ENCODE measurements at regions not wholly inside any gene's neighbourhood (a gene's known extent, or its start where the extent isn't known, plus 50 kb on each side); places are given as distances from the start of the nearest gene placed in this dataset.

DNA sequence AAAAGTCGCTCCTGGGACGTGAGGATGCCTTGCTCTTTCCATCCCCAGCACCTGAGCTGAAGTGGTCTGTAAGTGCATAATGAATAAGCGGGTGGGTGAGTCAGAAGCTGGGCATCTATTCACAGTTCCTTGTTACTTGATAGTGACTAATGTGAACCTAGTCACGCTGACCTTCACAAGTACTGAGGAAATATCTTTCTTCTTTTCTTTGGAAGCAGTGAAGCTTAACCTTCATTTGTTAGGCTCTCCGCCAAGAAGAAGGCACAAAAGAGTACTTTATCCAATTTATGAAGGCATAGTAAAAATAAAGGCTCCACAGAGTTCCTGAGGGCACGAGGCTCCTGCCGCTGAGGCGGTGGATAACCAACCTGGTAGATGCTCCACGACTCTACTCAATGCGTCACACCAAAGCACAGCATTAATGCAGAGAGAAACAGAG lies 475.7 kb upstream of the SLIT2 start:
- Histone ChIP-seq H2BK20ac (ENCODE audit: low read depth, low read length, poor library complexity, severe bottlenecking) (no peak overlapping the region), H3K23ac (ENCODE audit: insufficient read length, low read depth, low read length) (no peak overlapping the region), H3K4ac (ENCODE audit: low read depth, low read length) (no peak overlapping the region), H3K79me1 (ENCODE audit: insufficient read depth, low read depth, low read length, poor library complexity, severe bottlenecking) (no peaks in the 10 kb centered on the region), H4K91ac (ENCODE audit: insufficient read length, low read depth, low read length) (no peak overlapping the region), H2BK5ac (ENCODE audit: insufficient read length, low read length) (no peak overlapping the region), H2BK15ac (ENCODE audit: low read depth, low read length) (no peak overlapping the region), H3K27ac (ENCODE audit: insufficient read length, low read depth, low read length) (no peak overlapping the region), H3K14ac (ENCODE audit: insufficient read depth, low read length) (no peak overlapping the region), H4K5ac (ENCODE audit: insufficient read length, low read depth, low read length) (no peak overlapping the region), H3K18ac (ENCODE audit: insufficient read length, low read depth, low read length) (no peak overlapping the region), H3K23me2 (ENCODE audit: insufficient read length, low read depth, low read length, poor library complexity, severe bottlenecking) (no peaks in the 10 kb centered on the region), H3K56ac (ENCODE audit: insufficient read length, low read depth, low read length) (no peak overlapping the region), H4K8ac (replicated peaks; ENCODE audit: insufficient read length, low read depth, low read length) (no peak overlapping the region), H4K20me1 (ENCODE audit: control insufficient read depth, insufficient read depth, insufficient read length) (no peaks in the 10 kb centered on the region), H2AK5ac (ENCODE audit: insufficient read length, low read length) (no peak overlapping the region), H3K27me3 (ENCODE audit: insufficient read depth, low read length) (no peaks in the 10 kb centered on the region), H3K9ac (ENCODE audit: extremely low read depth, insufficient read length, low read length) (no peak overlapping the region), H3K4me1 (ENCODE audit: insufficient read depth, low read length) (no peaks in the 10 kb centered on the region), H2AFZ (ENCODE audit: low read length) (no peak overlapping the region), H3T11ph (ENCODE audit: low read length) (no peak overlapping the region), H2BK120ac (ENCODE audit: low read depth, low read length, poor library complexity, severe bottlenecking) (no peak overlapping the region), H3K79me2 (ENCODE audit: insufficient read depth, low read length) (no peaks in the 10 kb centered on the region), H2BK12ac (ENCODE audit: insufficient read length, low read depth, low read length) (no peak overlapping the region), H3K4me2 (ENCODE audit: insufficient read depth, insufficient read length, low read length) (no peak overlapping the region), H3K9me3 (ENCODE audit: control insufficient read depth, low read depth, low read length) (no peaks in the 10 kb centered on the region)
- H3K4me3 Mint-ChIP-seq = no peak overlapping the region
- H3K36me3 Mint-ChIP-seq (ENCODE audit: insufficient read depth in 1 of 3, low read depth in 3 of 3) = peaks cover 0 to 3% (median 2%) of the 10 kb centered on the region in 3 experiments; a peak in 3 of 7 replicates
- no peak for DNase-seq
- no CpG with 5 or more reads among the region's 10 CpGs for WGBS (ENCODE audit: extremely low coverage, insufficient read length, low lambda C conversion rate)
- peaks cover 3 to 7% of the 10 kb centered on the region in 2 experiments; a peak in 4 of 5 replicates for H3K9me3 Mint-ChIP-seq
- no peak for TF ChIP-seq CTCF (conservative IDR thresholded peaks at IDR 0.05)
- H3K4me1 Mint-ChIP-seq = no peaks in the 10 kb centered on the region
- H3K27me3 Mint-ChIP-seq (ENCODE audit: low read depth) = no peaks in the 10 kb centered on the region; the same call in 1 of the 2 replicates
- H3K27ac Mint-ChIP-seq = no peak overlapping the region; a peak in 1 of 7 replicates
